Parathyroid adenoma (tissue), 2 donors: ENCODE measurements at regions not wholly inside any gene's neighbourhood (a gene's known extent, or its start where the extent isn't known, plus 50 kb on each side); places are given as distances from the start of the nearest gene placed in this dataset.

Experiments
- H2AFZ ChIP-seq: fragments of 300-600 bp; sonication (generic); one replicate; pipeline ENCODE4 v1.7.0; 2017; ENCODE audit warnings: antibody characterized with exemption, mild to moderate bottlenecking
- H3K27ac ChIP-seq: fragments of 300-600 bp; sonication (generic); one replicate; pipeline ENCODE4 v1.7.0; 2017
- H3K27me3 ChIP-seq: fragments of 300-600 bp; sonication (generic); one replicate; pipeline ENCODE4 v1.7.0; 2017; ENCODE audit warnings: low read length; ENCODE audit not compliant: control insufficient read depth, insufficient read depth
- H3K36me3 ChIP-seq: fragments of 300-600 bp; sonication (generic); one replicate; pipeline ENCODE4 v1.7.0; 2017; ENCODE audit warnings: low read length; ENCODE audit not compliant: control insufficient read depth, insufficient read depth
- H3K4me1 ChIP-seq: fragments of 300-600 bp; sonication (generic); one replicate; pipeline ENCODE4 v1.7.0; 2017; ENCODE audit warnings: control low read depth
- H3K4me2 ChIP-seq: fragments of 300-600 bp; sonication (generic); one replicate; pipeline ENCODE4 v1.7.0; 2017; ENCODE audit warnings: low read length
- H3K4me3 ChIP-seq: fragments of 300-600 bp; sonication (generic); one replicate; pipeline ENCODE4 v1.7.0; 2017; ENCODE audit warnings: low read depth, low read length
- H3K79me2 ChIP-seq: fragments of 300-600 bp; sonication (generic); one replicate; pipeline ENCODE4 v1.7.0; 2017; ENCODE audit warnings: control low read depth
- H3K9ac ChIP-seq: fragments of 300-600 bp; sonication (generic); one replicate; pipeline ENCODE4 v1.7.0; 2017; ENCODE audit warnings: mild to moderate bottlenecking
- H3K9me3 ChIP-seq: fragments of 300-600 bp; sonication (generic); one replicate; pipeline ENCODE4 v1.7.0; 2017; ENCODE audit warnings: low read length; ENCODE audit not compliant: control insufficient read depth
- CTCF ChIP-seq: fragments of 300-600 bp; sonication (generic); IDR thresholded peaks from one replicate; pipeline ENCODE4 v1.7.0; 2017; ENCODE audit warnings: antibody characterized with exemption, mild to moderate bottlenecking
- donor health status: primary hyperparathyroidism.

GRCh38 chr4:153090181-153090580 lies 114.1 kb upstream of the TRIM2 start:
- no peaks in the 10 kb centered on the region for H3K79me2 ChIP-seq
- TF ChIP-seq CTCF: no peak
- no peak overlapping the region for H3K27ac ChIP-seq
- H3K9me3 ChIP-seq: no peaks in the 10 kb centered on the region
- no peaks in the 10 kb centered on the region for H3K27me3 ChIP-seq
- no peak overlapping the region for H2AFZ ChIP-seq
- H3K4me2 ChIP-seq: no peak overlapping the region
- H3K4me3 ChIP-seq: no peak overlapping the region
- H3K36me3 ChIP-seq: no peaks in the 10 kb centered on the region
- H3K9ac ChIP-seq: no peak overlapping the region
- peaks cover 2% of the 10 kb centered on the region for H3K4me1 ChIP-seq

- Histone ChIP-seq H3K36me3 (no peaks in the 10 kb centered on the region), H3K27ac (no peak overlapping the region), H2AFZ (no peak overlapping the region), H3K79me2 (no peaks in the 10 kb centered on the region), H3K9me3 (no peaks in the 10 kb centered on the region), H3K4me2 (no peak overlapping the region), H3K4me1 (peaks cover 4% of the 10 kb centered on the region), H3K27me3 (no peaks in the 10 kb centered on the region), H3K9ac (no peak overlapping the region), H3K4me3 (no peak overlapping the region)
- TF ChIP-seq CTCF: no peak
Measured at GRCh38 chr4:153090670-153091385, 113.4 kb upstream of the TRIM2 start.

- H3K27me3 ChIP-seq: no peaks in the 10 kb centered on the region
- no peak overlapping the region for H3K4me2 ChIP-seq
- H3K27ac ChIP-seq: no peak overlapping the region
- no peak for TF ChIP-seq CTCF
- H2AFZ ChIP-seq: no peak overlapping the region
- no peaks in the 10 kb centered on the region for H3K79me2 ChIP-seq
- no peak overlapping the region for H3K4me3 ChIP-seq
- H3K36me3 ChIP-seq: no peaks in the 10 kb centered on the region
- no peaks in the 10 kb centered on the region for H3K9me3 ChIP-seq
- peaks cover 4% of the 10 kb centered on the region for H3K4me1 ChIP-seq
- H3K9ac ChIP-seq: no peak overlapping the region
Measured at GRCh38 chr4:153093396-153093795, 110.8 kb upstream of the TRIM2 start.

- Histone ChIP-seq H3K79me2 (no peaks in the 10 kb centered on the region), H3K27me3 (no peaks in the 10 kb centered on the region), H2AFZ (no peak overlapping the region), H3K27ac (no peak overlapping the region), H3K36me3 (no peaks in the 10 kb centered on the region), H3K4me3 (no peak overlapping the region), H3K9me3 (no peaks in the 10 kb centered on the region), H3K4me2 (no peak overlapping the region), H3K9ac (no peak overlapping the region), H3K4me1 (peaks cover 4% of the 10 kb centered on the region)
- no peak for TF ChIP-seq CTCF
Measured at GRCh38 chr4:153093802-153094201, 110.4 kb upstream of the TRIM2 start.

GRCh38 chr4:153094435-153094834 lies 109.8 kb upstream of the TRIM2 start:
- Histone ChIP-seq H3K9ac (no peak overlapping the region), H3K4me2 (no peak overlapping the region), H3K9me3 (no peaks in the 10 kb centered on the region), H2AFZ (no peak overlapping the region), H3K4me3 (no peak overlapping the region), H3K27me3 (no peaks in the 10 kb centered on the region), H3K79me2 (no peaks in the 10 kb centered on the region), H3K4me1 (peaks cover 4% of the 10 kb centered on the region), H3K27ac (no peak overlapping the region), H3K36me3 (no peaks in the 10 kb centered on the region)
- TF ChIP-seq CTCF: no peak
